ENCODE measurements at regions not wholly inside any gene's neighbourhood (a gene's known extent, or its start where the extent isn't known, plus 50 kb on each side); places are given as distances from the start of the nearest gene placed in this dataset.

DNA sequence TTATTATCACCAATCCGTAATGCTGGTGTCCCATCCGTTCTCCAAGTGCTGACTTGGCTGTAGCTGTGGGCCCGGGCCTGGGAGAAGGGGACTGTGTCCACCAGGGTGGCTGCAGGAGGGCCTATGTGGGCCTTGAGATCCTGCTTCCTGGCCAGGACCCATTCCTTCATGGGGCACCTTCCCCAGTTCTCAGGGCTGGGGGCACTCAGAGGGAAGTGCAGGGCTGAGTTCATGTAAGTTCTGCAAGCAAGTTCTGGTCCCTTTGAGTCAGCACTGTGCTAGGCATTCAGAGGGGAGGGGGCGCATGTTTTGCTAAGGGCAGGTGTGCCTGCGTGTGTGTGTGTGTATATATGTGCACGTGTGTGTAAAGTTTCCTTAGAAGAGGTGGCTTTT lies 94.0 kb downstream of the GLI2 start:
- DNase-seq, result no peak

- no peak for DNase-seq
Observed at GRCh38 chr2:120830096-120830830, 94.6 kb downstream of the GLI2 start.

DNA sequence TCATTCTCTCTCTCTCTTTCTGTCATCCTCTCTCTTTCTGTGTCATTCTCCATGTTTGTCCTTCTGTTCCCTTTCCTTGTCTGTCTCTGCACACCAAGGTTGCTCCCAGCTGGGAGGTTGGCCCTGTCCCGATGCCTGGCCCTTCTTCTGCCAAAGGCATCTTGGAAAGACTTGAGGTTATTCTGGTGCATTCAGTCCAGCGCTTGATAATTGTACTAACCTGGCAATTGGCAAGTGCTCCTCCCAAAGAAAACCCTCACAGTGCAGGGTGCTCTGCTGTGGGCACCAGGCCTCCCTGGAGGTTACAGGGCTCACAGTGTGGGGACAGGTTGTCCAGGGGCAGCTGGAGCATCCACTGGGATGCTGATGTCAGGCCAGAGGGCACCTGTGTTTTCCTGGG lies 95.4 kb downstream of the GLI2 start:
- no peak for DNase-seq

GRCh38 chr2:120831891-120832290 lies 96.2 kb downstream of the GLI2 start:
- no peak for DNase-seq

DNA sequence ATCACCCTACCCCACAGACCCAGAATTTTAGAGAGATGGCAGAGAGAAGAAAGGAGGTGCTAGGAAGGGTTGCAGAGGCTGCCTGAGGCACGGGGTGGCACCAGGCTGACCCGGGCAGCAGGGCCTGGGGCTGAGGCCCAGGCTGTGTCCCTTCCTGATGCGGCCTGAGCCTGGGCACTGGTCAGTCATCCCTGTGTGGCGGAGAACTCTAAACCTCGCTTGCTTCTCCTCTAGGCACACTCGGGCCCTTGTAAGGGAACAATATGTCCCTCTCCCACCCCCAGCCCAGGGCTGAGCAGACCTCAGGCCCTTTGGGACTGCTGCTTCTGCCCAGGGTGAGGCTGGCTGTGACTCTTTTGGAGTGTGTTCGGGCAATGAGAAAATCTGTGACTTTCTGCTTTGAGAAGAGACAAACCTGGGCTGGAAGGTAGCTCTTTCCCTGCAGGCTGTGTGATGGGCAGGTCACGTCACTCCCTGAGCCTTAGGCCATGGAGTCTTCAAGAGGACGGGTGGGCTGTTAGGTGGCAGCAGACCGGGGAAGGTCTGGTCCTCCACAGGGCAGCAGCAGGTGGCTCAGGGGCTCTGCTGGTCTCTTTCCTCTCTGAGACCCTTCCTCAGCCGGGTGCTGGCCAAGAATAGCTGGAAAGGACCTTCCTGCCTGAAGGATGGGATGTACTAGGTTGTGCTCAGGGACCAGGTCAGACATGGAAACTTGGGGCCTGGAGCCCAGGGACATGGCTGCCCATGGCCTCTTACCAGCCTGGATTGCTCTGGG lies 96.8 kb downstream of the GLI2 start:
- no peak for DNase-seq

GRCh38 chr2:120833127-120833675 lies 97.5 kb downstream of the GLI2 start:
- no peak for DNase-seq

DNA sequence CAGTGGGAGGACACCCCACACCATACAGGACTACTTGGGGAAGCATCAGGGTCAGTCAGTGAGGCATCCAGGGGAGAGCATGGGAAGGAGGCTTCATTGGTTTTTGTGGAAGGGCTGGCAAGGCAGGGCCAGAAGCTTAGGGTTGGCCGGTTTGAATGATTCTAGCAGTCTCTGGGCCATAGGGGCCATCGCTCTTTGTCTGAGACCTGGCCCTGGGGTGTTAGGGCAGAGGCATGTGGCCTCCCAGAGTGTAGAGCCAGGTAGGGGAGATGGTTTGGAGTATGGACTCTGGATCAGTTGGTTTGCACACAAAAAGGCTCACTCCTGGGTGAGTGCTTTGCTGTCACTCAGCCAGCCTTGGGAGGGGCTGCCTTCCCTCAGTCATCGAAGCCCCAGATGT lies 98.5 kb downstream of the GLI2 start:
- no peak for DNase-seq

- DNase-seq, result no peak
Observed at GRCh38 chr2:120836281-120836680, 100.6 kb downstream of the GLI2 start.

DNA sequence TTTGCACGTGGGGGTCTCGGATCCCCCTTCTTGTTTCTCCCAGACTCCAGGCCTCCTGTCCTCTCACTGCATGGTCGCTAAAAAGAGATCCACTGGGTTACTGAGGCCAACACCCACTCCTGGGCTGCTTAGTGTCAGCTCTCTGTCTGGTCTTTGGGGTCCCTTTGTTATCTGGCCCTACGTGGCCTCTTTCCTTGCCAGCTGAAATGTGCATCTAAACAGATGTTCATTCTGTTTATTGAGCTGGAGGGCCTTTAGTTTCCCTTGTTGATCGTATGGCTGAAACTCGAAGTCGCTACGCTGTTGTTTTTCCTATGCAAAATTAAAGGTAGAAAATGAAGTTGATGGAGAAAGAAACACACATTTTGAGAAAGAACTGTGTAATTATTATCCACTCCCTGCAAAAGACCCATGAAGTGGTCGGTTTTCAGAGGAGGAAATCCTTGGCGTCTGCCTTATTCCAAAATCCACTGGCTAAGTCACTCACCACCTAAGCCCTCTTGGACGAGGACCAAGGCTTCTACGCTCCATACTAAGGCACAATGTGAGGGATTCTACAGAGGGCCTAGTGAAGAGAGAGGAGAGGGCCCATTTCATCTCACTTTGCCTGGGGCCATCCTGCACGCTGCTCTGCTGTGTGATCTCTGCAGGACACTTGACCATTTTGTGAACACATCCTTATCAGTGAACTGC lies 105.3 kb downstream of the GLI2 start:
- no peak for DNase-seq

- DNase-seq, result no peak
Observed at GRCh38 chr2:120842456-120843439, 107.1 kb downstream of the GLI2 start.

- no peak for DNase-seq
Observed at GRCh38 chr2:120844070-120844738, 108.5 kb downstream of the GLI2 start.

DNA sequence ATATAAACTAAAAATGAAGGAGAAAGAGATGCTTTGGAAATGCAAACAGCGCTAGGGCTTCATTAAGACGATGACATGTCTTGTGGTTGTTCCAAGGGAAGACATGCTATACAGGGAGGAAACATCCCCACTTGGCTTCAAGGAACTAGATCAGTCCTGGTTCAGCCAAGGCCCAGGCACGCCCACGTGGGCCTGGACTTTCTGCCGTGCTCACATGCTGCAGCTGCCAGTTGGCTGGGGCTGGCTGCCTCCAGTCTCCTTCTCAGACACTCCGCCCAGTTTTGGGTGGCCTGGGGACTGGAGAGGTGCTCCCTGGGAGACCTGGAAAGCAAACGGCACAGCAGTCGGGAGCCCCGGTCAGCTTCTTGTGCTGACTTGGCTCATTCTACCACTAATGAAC lies 109.6 kb downstream of the GLI2 start:
- no peak for DNase-seq

DNA sequence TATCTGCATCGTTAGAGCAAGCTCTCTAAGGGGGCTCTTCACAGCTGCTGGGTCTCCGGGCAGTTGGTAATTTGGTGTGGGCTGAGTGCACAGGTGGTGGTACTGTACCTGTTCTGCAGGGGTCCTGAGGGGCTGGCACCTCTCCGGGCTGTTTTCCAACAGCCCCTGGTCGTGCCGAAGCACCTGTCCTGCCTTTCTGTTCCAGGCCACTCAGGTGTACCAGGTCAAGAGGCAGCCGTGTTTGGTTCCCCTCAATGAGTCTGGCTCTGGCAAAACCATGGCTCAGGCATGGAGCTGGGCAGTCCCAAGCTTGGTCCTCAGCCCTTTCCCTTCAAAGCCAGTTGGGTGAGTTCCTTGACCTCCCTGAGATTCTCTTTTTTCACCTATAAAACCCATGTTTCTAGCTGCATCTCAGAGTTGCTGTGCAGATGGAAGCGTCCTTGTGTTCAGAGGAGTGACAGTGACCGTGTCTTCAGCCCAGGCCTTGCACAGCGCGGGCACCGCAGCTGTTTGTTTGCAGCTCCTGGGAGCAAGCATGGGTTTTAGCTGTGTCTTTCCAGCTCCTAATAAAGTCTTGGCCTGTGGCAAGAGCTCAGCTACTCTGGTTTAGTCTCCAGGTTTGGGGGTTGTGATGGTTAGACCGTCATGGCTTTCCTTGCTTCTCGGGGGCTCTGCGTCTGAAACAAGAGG lies 110.9 kb downstream of the GLI2 start:
- no peak for DNase-seq

- DNase-seq, result no peak
Observed at GRCh38 chr2:120847700-120848321, 112.1 kb downstream of the GLI2 start.

DNA sequence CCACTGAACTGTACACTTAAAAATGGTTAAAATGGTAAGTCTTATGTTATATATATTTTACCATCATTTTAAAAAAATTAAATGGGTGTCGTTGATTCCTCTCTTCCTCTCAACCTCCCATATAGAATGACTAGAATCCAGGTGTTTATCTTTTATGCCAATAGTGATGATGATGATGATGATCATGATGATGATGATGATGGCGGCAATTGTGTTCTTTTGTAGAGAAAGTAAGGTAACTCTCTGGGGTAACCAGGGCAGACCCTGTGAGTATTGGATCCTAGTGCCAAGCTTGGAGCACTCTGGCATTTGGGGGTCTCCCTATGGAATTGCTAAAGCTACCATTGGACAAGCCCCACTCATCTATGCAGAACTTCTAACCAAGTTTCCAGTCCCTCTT lies 113.6 kb downstream of the GLI2 start:
- DNase-seq, result no peak

DNA sequence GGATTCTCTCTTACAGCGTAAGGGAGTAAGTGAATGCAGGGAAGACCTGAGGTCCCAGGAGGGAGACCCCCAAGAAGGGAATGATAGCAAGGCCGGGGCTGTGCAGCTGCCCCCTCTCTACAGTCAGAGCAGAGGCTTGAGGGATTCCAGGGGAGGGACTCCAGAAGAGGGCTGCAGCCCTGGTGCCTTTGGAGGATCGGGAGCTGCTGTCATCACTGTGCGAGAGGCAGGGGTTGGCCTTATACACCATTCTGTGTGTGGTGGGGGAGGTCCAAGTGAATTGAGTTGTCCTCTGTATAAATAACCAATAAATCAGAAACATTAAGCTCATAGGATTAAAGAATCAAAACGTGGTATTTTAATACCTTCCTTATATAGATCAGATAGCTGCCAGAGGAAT lies 114.9 kb downstream of the GLI2 start:
- DNase-seq, result no peak

DNA sequence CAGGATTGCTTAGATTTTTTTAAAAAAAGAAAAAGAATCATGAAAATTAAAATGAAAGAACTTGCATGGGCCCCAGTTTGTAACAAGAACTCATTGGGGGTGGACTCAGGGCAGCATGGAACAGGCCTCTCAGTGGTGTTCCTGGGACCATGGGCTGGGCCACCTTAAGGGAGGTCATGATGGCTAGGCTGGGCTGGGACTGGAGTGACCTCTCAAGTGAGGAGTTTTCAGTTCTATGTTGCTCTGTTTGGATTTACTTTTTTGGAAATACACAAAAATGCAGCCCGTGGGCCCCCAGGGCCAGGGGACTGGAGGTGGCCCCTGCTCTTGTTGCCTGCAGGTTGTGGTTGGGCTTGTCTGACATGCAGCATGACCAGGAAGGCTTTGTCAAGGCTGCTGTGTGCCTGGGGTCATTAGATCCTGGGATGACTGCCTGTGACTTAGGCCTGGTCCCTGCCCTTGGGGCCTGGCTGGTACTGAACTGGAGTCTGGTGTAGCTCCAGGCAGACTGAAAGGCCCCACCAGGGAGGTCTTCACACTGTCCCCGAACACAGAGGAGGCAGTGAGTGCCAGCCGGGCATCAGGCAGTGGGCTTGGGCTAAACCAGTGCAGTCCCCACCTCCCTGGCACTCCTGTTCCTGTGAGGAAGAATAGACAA lies 115.6 kb downstream of the GLI2 start:
- DNase-seq, result no peak

DNA sequence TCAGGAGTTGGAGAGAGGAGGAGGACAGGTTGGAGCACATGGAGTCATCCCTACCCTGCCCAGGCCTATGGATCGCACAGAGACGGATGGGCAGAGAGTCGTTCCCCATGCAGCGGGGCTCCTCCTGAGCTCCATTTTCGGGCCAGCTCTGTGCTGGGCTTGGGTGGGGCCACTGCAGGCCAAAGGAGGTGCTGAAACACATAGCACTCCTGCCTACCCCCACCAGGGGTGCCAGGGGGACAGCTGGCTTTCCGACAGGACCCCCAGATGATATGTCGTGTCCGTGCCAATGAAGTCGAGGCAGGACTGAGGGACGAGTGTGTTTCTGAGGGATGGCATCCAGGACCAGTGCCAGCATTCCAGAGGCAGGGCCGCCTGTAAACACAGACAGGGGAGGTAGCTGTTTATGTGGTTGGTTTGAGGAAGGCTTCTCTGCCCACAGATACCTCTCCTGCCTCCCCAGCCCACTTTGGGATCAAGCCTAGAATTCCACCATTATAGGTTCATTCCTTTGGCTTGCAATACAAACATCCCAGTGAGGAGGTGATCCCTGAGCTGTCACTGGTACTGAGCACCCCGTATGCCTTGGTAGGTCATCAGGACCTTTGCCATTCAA lies 116.6 kb downstream of the GLI2 start:
- no peak for DNase-seq

- no peak for DNase-seq
Observed at GRCh38 chr2:120853306-120854013, 117.8 kb downstream of the GLI2 start.
